Neural cell (in vitro differentiated cells): ENCODE measurements at regions not wholly inside any gene's neighbourhood (a gene's known extent, or its start where the extent isn't known, plus 50 kb on each side); places are given as distances from the start of the nearest gene placed in this dataset.

ENCODE experiments used
- H2AFZ ChIP-seq: fragments of 200-600, 300-800 bp; sonication (generic), shearing (Covaris generic); 2 replicates; pipeline ENCODE4 v1.6.0; 2014; ENCODE audit warnings: low read depth, mild to moderate bottlenecking, antibody characterized with exemption, low read length, moderate library complexity
- H3F3A ChIP-seq: fragments of 200-600 bp; shearing (Covaris generic); 2 replicates; pipeline ENCODE4 v1.6.1; 2016; ENCODE audit warnings: mild to moderate bottlenecking, moderate library complexity, mixed read lengths, antibody characterized with exemption, low read length; ENCODE audit not compliant: insufficient read depth, poor library complexity, severe bottlenecking
- H3K27ac ChIP-seq: fragments of 200-600, 300-800 bp; sonication (generic), shearing (Covaris generic); 2 replicates; pipeline ENCODE4 v1.5.1; 2014; ENCODE audit warnings: mild to moderate bottlenecking, low read length, moderate library complexity
- H3K27me3 ChIP-seq: fragments of 300-800, 200-600 bp; sonication (generic), shearing (Covaris generic); 2 replicates; pipeline ENCODE4 v1.6.0; 2014; ENCODE audit warnings: mild to moderate bottlenecking, low read depth, low read length, moderate library complexity; ENCODE audit not compliant: insufficient read depth
- H3K36me3 ChIP-seq: fragments of 300-800, 200-600 bp; sonication (generic), shearing (Covaris generic); 2 replicates; pipeline ENCODE4 v1.5.1; 2014; ENCODE audit warnings: mild to moderate bottlenecking, antibody characterized with exemption, low read length, moderate library complexity; ENCODE audit not compliant: insufficient read depth
- H3K4me2 ChIP-seq: fragments of 300-800, 200-600 bp; sonication (generic), shearing (Covaris generic); 2 replicates; pipeline ENCODE4 v1.6.0; 2014; ENCODE audit warnings: mild to moderate bottlenecking, low read length
- H3K4me3 ChIP-seq: fragments of 300-800, 200-600 bp; sonication (generic), shearing (Covaris generic); 2 replicates; pipeline ENCODE4 v1.5.1; 2014; ENCODE audit warnings: mild to moderate bottlenecking, low read length, moderate library complexity
- H3K79me2 ChIP-seq: fragments of 200-600 bp; shearing (Covaris generic); replicated peaks from 2 replicates; pipeline ENCODE4 v1.6.0; 2014; ENCODE audit warnings: mild to moderate bottlenecking, low read length, moderate library complexity; ENCODE audit not compliant: insufficient read depth
- H3K9ac ChIP-seq: fragments of 300-800, 200-600 bp; sonication (generic), shearing (Covaris generic); 2 replicates; pipeline ENCODE4 v1.6.1; 2016; ENCODE audit warnings: mild to moderate bottlenecking, low read length, mixed read lengths
- H3K9me2 ChIP-seq: fragments of 200-600 bp; shearing (Covaris generic); 2 replicates; pipeline ENCODE4 v1.6.1; 2016; ENCODE audit warnings: mild to moderate bottlenecking, low read length, mixed read lengths; ENCODE audit not compliant: insufficient read depth
- H3K9me3 ChIP-seq: fragments of 200-600, 300-800 bp; sonication (generic), shearing (Covaris generic); 2 replicates; pipeline ENCODE4 v1.6.1; 2016; ENCODE audit warnings: mild to moderate bottlenecking, mixed run types, low read length, moderate library complexity, mixed read lengths
- H4K20me1 ChIP-seq: fragments of 200-600 bp; shearing (Covaris generic); 2 replicates; pipeline ENCODE4 v1.6.1; 2016; ENCODE audit warnings: mild to moderate bottlenecking, mixed run types; ENCODE audit not compliant: insufficient read depth
- EP300 ChIP-seq: fragments of 450-650 bp; conservative IDR thresholded peaks from 2 replicates; pipeline ENCODE4 v1.6.1; 2014; ENCODE audit warnings: antibody characterized with exemption, mild to moderate bottlenecking, moderate library complexity; ENCODE audit not compliant: poor library complexity, severe bottlenecking
- EZH2 ChIP-seq: fragments of 200-600, 300-800 bp; shearing (Covaris generic), sonication (generic); IDR thresholded peaks from 2 replicates; pipeline ENCODE4 v1.6.1; 2014; ENCODE audit warnings: antibody characterized with exemption, low read length, borderline replicate concordance, mild to moderate bottlenecking; ENCODE audit not compliant: insufficient read depth, poor library complexity, severe bottlenecking
- MXI1 ChIP-seq: fragments of 450-650 bp; conservative IDR thresholded peaks from 2 replicates; pipeline ENCODE4 v1.6.1; 2014; ENCODE audit warnings: antibody characterized with exemption, mild to moderate bottlenecking; ENCODE audit not compliant: poor library complexity, severe bottlenecking
- POLR2AphosphoS5 ChIP-seq: IDR thresholded peaks from 2 replicates; pipeline ENCODE4 v1.6.1; 2012
- RAD21 ChIP-seq: fragments of 450-650 bp; conservative IDR thresholded peaks from 2 replicates; pipeline ENCODE4 v1.6.1; 2014; ENCODE audit warnings: antibody characterized with exemption, mild to moderate bottlenecking, moderate library complexity
- SMC3 ChIP-seq: fragments of 450-650 bp; conservative IDR thresholded peaks from 2 replicates; pipeline ENCODE4 v1.6.1; 2014; ENCODE audit warnings: antibody characterized with exemption, mild to moderate bottlenecking, moderate library complexity; ENCODE audit not compliant: poor library complexity
- TAF1 ChIP-seq: IDR thresholded peaks from 2 replicates; pipeline ENCODE4 v1.6.1; 2012; ENCODE audit warnings: low read depth
- TF ChIP-seq, protein P1 (sequence below): fragments of 450-650 bp; IDR thresholded peaks from 2 replicates; pipeline ENCODE4 v1.5.1; 2014; ENCODE audit warnings: antibody characterized with exemption, mild to moderate bottlenecking, moderate library complexity; ENCODE audit not compliant: poor library complexity, severe bottlenecking
- TF ChIP-seq, protein P2 (sequence below): IDR thresholded peaks from 2 replicates; pipeline ENCODE4 v1.6.1; 2012; ENCODE audit warnings: borderline replicate concordance

- no peak overlapping the region for H3K27ac ChIP-seq
- H3K36me3 ChIP-seq = no peaks in the 10 kb centered on the region
- no peaks in the 10 kb centered on the region for H3K9me3 ChIP-seq
- no peaks in the 10 kb centered on the region for H4K20me1 ChIP-seq
- TF ChIP-seq EP300 (no peak), MXI1 (no peak), EZH2 (no peak), SMC3 (no peak), TAF1 (no peak), RAD21 (no peak), POLR2AphosphoS5 (no peak)
- TF ChIP-seq, protein P1, sequence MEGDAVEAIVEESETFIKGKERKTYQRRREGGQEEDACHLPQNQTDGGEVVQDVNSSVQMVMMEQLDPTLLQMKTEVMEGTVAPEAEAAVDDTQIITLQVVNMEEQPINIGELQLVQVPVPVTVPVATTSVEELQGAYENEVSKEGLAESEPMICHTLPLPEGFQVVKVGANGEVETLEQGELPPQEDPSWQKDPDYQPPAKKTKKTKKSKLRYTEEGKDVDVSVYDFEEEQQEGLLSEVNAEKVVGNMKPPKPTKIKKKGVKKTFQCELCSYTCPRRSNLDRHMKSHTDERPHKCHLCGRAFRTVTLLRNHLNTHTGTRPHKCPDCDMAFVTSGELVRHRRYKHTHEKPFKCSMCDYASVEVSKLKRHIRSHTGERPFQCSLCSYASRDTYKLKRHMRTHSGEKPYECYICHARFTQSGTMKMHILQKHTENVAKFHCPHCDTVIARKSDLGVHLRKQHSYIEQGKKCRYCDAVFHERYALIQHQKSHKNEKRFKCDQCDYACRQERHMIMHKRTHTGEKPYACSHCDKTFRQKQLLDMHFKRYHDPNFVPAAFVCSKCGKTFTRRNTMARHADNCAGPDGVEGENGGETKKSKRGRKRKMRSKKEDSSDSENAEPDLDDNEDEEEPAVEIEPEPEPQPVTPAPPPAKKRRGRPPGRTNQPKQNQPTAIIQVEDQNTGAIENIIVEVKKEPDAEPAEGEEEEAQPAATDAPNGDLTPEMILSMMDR = no peak
- TF ChIP-seq, protein P2, sequence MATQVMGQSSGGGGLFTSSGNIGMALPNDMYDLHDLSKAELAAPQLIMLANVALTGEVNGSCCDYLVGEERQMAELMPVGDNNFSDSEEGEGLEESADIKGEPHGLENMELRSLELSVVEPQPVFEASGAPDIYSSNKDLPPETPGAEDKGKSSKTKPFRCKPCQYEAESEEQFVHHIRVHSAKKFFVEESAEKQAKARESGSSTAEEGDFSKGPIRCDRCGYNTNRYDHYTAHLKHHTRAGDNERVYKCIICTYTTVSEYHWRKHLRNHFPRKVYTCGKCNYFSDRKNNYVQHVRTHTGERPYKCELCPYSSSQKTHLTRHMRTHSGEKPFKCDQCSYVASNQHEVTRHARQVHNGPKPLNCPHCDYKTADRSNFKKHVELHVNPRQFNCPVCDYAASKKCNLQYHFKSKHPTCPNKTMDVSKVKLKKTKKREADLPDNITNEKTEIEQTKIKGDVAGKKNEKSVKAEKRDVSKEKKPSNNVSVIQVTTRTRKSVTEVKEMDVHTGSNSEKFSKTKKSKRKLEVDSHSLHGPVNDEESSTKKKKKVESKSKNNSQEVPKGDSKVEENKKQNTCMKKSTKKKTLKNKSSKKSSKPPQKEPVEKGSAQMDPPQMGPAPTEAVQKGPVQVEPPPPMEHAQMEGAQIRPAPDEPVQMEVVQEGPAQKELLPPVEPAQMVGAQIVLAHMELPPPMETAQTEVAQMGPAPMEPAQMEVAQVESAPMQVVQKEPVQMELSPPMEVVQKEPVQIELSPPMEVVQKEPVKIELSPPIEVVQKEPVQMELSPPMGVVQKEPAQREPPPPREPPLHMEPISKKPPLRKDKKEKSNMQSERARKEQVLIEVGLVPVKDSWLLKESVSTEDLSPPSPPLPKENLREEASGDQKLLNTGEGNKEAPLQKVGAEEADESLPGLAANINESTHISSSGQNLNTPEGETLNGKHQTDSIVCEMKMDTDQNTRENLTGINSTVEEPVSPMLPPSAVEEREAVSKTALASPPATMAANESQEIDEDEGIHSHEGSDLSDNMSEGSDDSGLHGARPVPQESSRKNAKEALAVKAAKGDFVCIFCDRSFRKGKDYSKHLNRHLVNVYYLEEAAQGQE = no peak
- H3K4me2 ChIP-seq = no peak overlapping the region
- H3K9me2 ChIP-seq = no peaks in the 10 kb centered on the region
- H3K9ac ChIP-seq = no peak overlapping the region
- H2AFZ ChIP-seq = no peak overlapping the region
- no peaks in the 10 kb centered on the region for H3K27me3 ChIP-seq
- no peak overlapping the region for H3K4me3 ChIP-seq
- H3F3A ChIP-seq = no peaks in the 10 kb centered on the region
- H3K79me2 ChIP-seq = no peaks in the 10 kb centered on the region
Observed at GRCh38 chr21:16800536-16801275, 712.1 kb upstream of the CXADR start.

- Histone ChIP-seq H3K4me2 (no peak overlapping the region), H3K4me3 (no peak overlapping the region), H3F3A (no peaks in the 10 kb centered on the region), H2AFZ (no peak overlapping the region), H3K27ac (no peak overlapping the region), H3K9me3 (no peaks in the 10 kb centered on the region), H3K9ac (no peak overlapping the region), H4K20me1 (no peaks in the 10 kb centered on the region), H3K27me3 (no peaks in the 10 kb centered on the region), H3K9me2 (no peaks in the 10 kb centered on the region), H3K36me3 (no peaks in the 10 kb centered on the region), H3K79me2 (no peaks in the 10 kb centered on the region)
- TF ChIP-seq, protein P2 = no peak
- TF ChIP-seq MXI1 = no peak
- TF ChIP-seq TAF1 = no peak
- TF ChIP-seq RAD21 = no peak
- TF ChIP-seq EZH2 = no peak
- TF ChIP-seq, protein P1 = no peak
- no peak for TF ChIP-seq SMC3
- TF ChIP-seq POLR2AphosphoS5 = no peak
- TF ChIP-seq EP300 = no peak
Observed at GRCh38 chr21:16811011-16811410, 701.8 kb upstream of the CXADR start.
